K562 (cell line): ENCODE measurements at regions not wholly inside any gene's neighbourhood (a gene's known extent, or its start where the extent isn't known, plus 50 kb on each side); places are given as distances from the start of the nearest gene placed in this dataset.

ENCODE experiments used
- ZNF217 ChIP-seq: sonication (generic); formaldehyde crosslinking; IDR thresholded peaks from 2 replicates; pipeline ENCODE4 v1.8.0; 2022; ENCODE audit warnings: mild to moderate bottlenecking, missing genetic modification reagents
- TF ChIP-seq, protein P1 (sequence below), 3 experiments: IDR thresholded peaks in 2 of 3; conservative IDR thresholded peaks in 1 of 3; 2 replicates each; pipeline ENCODE4 v1.5.1; 2011 to 2012; ENCODE audit warnings: low read length in 3 of 3, mild to moderate bottlenecking in 3 of 3, control low read depth in 2 of 3, improper control_type of control experiment in 1 of 3, inconsistent platforms in 1 of 3, low read depth in 1 of 3, mixed read lengths in 1 of 3, moderate library complexity in 1 of 3; ENCODE audit not compliant: insufficient read depth in 2 of 3

DNA sequence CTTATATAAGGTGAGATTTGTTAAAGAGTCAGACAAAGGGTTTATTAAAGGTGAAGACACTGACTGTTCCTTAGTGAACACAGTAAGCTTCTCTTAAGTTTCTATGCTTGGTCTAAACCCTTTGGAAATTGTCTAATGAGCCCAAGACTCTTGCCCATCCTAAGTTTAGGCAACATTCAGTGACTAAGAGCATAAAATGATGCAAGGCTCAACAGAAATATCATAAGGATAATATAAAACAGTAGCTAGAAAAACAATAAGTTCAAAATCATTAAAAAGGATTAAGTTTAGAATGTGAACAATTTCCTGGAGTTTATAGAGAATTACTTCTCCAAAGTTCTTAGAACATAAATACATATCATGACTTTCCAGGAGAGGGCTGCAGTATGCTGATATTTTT is 108.9 kb upstream of the PDC start:
- TF ChIP-seq ZNF217 = no peak
- TF ChIP-seq, protein P1, sequence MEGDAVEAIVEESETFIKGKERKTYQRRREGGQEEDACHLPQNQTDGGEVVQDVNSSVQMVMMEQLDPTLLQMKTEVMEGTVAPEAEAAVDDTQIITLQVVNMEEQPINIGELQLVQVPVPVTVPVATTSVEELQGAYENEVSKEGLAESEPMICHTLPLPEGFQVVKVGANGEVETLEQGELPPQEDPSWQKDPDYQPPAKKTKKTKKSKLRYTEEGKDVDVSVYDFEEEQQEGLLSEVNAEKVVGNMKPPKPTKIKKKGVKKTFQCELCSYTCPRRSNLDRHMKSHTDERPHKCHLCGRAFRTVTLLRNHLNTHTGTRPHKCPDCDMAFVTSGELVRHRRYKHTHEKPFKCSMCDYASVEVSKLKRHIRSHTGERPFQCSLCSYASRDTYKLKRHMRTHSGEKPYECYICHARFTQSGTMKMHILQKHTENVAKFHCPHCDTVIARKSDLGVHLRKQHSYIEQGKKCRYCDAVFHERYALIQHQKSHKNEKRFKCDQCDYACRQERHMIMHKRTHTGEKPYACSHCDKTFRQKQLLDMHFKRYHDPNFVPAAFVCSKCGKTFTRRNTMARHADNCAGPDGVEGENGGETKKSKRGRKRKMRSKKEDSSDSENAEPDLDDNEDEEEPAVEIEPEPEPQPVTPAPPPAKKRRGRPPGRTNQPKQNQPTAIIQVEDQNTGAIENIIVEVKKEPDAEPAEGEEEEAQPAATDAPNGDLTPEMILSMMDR (IDR thresholded peaks at IDR 0.05 in 2 of 3, conservative IDR thresholded peaks at IDR 0.05 in 1 of 3; ENCODE audit: insufficient read depth in 2 of 3, low read depth in 1 of 3, low read length in 3 of 3) = no peak
